ENCODE measurements at regions not wholly inside any gene's neighbourhood (a gene's known extent, or its start where the extent isn't known, plus 50 kb on each side); places are given as distances from the start of the nearest gene placed in this dataset.

DNA sequence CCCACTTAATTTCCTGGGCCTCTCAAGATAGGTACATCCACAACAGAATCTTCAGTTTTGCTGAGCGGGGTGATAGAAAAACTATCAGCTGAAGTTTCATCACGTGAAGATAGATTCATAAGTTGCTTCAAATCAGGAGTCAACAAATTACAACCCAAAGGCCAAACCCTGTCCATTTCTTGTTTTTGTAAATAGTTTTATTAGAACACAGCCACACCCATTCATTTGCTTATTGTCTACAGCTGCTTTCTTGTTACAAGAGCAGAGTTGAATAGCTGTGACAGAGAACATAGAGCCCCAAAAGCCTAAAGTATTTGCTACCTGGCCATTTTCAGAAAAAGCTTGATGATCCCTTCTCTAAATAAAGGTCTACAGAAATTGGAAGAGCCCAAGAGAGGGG is 300.1 kb upstream of the CDH5 start:
- no peaks in the 10 kb centered on the region for H3K36me3 ChIP-seq (ENCODE audit: insufficient read depth)
- no peaks in the 10 kb centered on the region for H3K4me1 ChIP-seq (ENCODE audit: low read depth, poor library complexity, severe bottlenecking)
- H3K27ac ChIP-seq = no peak overlapping the region
- no peaks in the 10 kb centered on the region for H3K27me3 ChIP-seq (ENCODE audit: insufficient read depth, low read depth)
- no peak overlapping the region for H3K4me3 ChIP-seq (IDR thresholded peaks at IDR 0.05; ENCODE audit: insufficient read depth, low read depth, low read length)
- H3K9ac ChIP-seq = no peak overlapping the region
- no peaks in the 10 kb centered on the region for H3K79me2 ChIP-seq (ENCODE audit: insufficient read depth, low read depth)
- no peaks in the 10 kb centered on the region for H4K20me1 ChIP-seq (ENCODE audit: insufficient read depth)
- TF ChIP-seq, protein P1, sequence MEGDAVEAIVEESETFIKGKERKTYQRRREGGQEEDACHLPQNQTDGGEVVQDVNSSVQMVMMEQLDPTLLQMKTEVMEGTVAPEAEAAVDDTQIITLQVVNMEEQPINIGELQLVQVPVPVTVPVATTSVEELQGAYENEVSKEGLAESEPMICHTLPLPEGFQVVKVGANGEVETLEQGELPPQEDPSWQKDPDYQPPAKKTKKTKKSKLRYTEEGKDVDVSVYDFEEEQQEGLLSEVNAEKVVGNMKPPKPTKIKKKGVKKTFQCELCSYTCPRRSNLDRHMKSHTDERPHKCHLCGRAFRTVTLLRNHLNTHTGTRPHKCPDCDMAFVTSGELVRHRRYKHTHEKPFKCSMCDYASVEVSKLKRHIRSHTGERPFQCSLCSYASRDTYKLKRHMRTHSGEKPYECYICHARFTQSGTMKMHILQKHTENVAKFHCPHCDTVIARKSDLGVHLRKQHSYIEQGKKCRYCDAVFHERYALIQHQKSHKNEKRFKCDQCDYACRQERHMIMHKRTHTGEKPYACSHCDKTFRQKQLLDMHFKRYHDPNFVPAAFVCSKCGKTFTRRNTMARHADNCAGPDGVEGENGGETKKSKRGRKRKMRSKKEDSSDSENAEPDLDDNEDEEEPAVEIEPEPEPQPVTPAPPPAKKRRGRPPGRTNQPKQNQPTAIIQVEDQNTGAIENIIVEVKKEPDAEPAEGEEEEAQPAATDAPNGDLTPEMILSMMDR (conservative IDR thresholded peaks at IDR 0.05; ENCODE audit: low read depth, low read length) = no peak
- no peak overlapping the region for H3K4me2 ChIP-seq
- H2AFZ ChIP-seq (ENCODE audit: low read depth) = no peak overlapping the region

DNA sequence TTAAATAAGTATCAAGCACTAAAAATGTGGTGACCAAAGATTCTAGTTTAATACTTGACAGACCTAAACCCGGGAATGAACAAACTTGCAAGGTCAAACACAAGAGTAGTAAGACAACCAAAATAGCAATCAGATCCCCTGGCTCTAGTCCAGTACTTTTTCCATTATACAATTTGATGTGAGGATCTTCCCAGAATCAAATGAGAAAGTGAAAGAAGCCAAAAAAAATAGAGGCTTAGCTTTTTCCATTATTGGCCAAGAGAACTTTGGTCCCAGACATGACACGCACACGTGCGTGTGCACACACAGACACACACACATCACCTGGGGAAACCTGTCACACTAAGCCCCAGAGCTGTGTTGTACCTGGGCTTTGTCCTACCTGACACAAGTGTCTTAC is 300.6 kb upstream of the CDH5 start:
- Histone ChIP-seq H3K9ac (no peak overlapping the region), H2AFZ (ENCODE audit: low read depth) (no peak overlapping the region), H3K27me3 (ENCODE audit: insufficient read depth, low read depth) (no peaks in the 10 kb centered on the region), H4K20me1 (ENCODE audit: insufficient read depth) (no peaks in the 10 kb centered on the region), H3K4me1 (ENCODE audit: low read depth, poor library complexity, severe bottlenecking) (no peaks in the 10 kb centered on the region), H3K27ac (no peak overlapping the region), H3K79me2 (ENCODE audit: insufficient read depth, low read depth) (no peaks in the 10 kb centered on the region), H3K4me2 (no peak overlapping the region), H3K36me3 (ENCODE audit: insufficient read depth) (no peaks in the 10 kb centered on the region), H3K4me3 (IDR thresholded peaks at IDR 0.05; ENCODE audit: insufficient read depth, low read depth, low read length) (no peak overlapping the region)
- TF ChIP-seq, protein P1 (conservative IDR thresholded peaks at IDR 0.05; ENCODE audit: low read depth, low read length) = no peak

DNA sequence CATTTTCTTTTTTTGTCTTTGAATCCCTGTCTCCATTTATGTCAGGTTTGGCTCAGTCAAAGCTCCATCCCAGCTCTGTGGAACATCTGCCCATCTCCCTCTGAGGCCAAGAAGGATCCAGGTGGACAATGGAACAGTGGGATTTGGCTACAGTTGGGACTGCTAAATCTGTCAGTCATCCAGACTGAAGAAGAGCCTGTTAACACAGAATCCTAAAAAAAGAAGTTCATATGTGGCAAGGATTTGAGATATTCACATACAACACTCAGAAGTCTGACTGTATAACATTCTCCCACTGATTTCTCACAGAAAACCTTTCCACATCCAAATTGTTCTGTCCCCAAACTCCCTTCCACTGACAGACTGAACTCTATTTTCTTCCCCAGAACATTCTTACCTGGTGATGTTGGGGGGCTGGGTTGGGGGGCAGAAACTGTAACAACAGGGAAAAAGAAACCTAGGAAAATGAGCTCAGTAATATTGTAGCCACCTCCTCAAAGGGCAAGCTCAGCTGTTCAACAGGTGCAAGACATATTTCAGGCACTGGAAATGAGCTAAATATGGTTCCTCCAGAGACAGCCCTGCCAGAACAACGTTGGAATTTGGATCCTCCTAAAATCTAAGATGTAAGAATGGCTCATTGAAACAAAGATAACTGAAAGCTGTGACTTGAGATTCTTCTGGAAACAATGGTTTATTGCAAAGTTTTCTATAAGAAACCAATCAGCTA is 301.5 kb upstream of the CDH5 start:
- H3K4me1 ChIP-seq (ENCODE audit: low read depth, poor library complexity, severe bottlenecking) = no peaks in the 10 kb centered on the region
- H3K36me3 ChIP-seq (ENCODE audit: insufficient read depth) = no peaks in the 10 kb centered on the region
- no peaks in the 10 kb centered on the region for H3K79me2 ChIP-seq (ENCODE audit: insufficient read depth, low read depth)
- TF ChIP-seq, protein P1 (conservative IDR thresholded peaks at IDR 0.05; ENCODE audit: low read depth, low read length) = no peak
- no peaks in the 10 kb centered on the region for H3K27me3 ChIP-seq (ENCODE audit: insufficient read depth, low read depth)
- no peak overlapping the region for H3K4me3 ChIP-seq (IDR thresholded peaks at IDR 0.05; ENCODE audit: insufficient read depth, low read depth, low read length)
- H4K20me1 ChIP-seq (ENCODE audit: insufficient read depth) = no peaks in the 10 kb centered on the region
- no peak overlapping the region for H3K4me2 ChIP-seq
- H3K9ac ChIP-seq = no peak overlapping the region
- H3K27ac ChIP-seq = no peak overlapping the region
- H2AFZ ChIP-seq (ENCODE audit: low read depth) = no peak overlapping the region

DNA sequence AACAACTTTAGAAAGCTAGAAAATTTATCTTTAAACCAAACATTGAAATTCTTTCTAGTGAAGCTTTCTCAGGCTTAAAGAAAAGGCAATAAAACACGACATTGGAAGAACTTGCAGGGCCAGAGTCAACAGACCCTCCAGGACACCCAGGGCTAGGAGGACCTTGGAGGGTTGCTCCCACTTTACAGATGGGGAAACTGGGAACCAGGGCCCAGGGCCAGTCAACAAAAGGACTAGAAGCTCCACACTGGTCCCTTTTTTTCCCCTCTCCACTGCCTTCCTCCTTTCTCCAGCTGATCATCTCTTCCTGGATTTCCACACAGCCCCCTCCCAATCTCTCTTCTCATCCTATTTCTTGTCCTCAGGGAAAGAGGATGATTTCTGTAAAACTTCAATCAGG is 307.7 kb upstream of the CDH5 start:
- H2AFZ ChIP-seq (ENCODE audit: low read depth) = no peak overlapping the region
- no peak overlapping the region for H3K27ac ChIP-seq
- no peaks in the 10 kb centered on the region for H3K36me3 ChIP-seq (ENCODE audit: insufficient read depth)
- no peaks in the 10 kb centered on the region for H3K79me2 ChIP-seq (ENCODE audit: insufficient read depth, low read depth)
- no peak overlapping the region for H3K4me2 ChIP-seq
- no peaks in the 10 kb centered on the region for H3K4me1 ChIP-seq (ENCODE audit: low read depth, poor library complexity, severe bottlenecking)
- H3K9ac ChIP-seq = no peak overlapping the region
- no peak overlapping the region for H3K4me3 ChIP-seq (IDR thresholded peaks at IDR 0.05; ENCODE audit: insufficient read depth, low read depth, low read length)
- no peaks in the 10 kb centered on the region; the same call in 1 of the 2 replicates for H3K27me3 ChIP-seq (ENCODE audit: insufficient read depth, low read depth)
- H4K20me1 ChIP-seq (ENCODE audit: insufficient read depth) = no peaks in the 10 kb centered on the region
- TF ChIP-seq, protein P1 (conservative IDR thresholded peaks at IDR 0.05; ENCODE audit: low read depth, low read length) = no peak
